Small intestine (tissue), 7 donors: ENCODE measurements at regions not wholly inside any gene's neighbourhood (a gene's known extent, or its start where the extent isn't known, plus 50 kb on each side); places are given as distances from the start of the nearest gene placed in this dataset.
A peak's percentile ranks its signal among the peaks of the same experiment; 100 is the strongest.

Experiments used
- DNase-seq, 2 donors: peaks; one replicate each; pipeline versions ENCODE4 v3.0.0 to v3.0.0-alpha.2; 2013
- FAIRE-seq: peaks from 2 replicates; lab custom pipeline; 2012; peaks lifted over from hg19 to GRCh38; lab: Jason Lieb, UNC
- H3K27ac ChIP-seq, 3 donors: one replicate each; pipeline ENCODE4 v1.5.1; 2013; ENCODE audit warnings: low read length in 2 of 3, mild to moderate bottlenecking in 2 of 3, control low read depth in 1 of 3, inconsistent platforms in 1 of 3, low read depth in 1 of 3, moderate library complexity in 1 of 3
- H3K27me3 ChIP-seq, 3 donors: one replicate each; pipeline ENCODE4 v1.6.1; 2013; ENCODE audit warnings: low read length in 3 of 3, inconsistent platforms in 1 of 3; ENCODE audit not compliant: control insufficient read depth in 3 of 3, insufficient read depth in 3 of 3
- H3K36me3 ChIP-seq, 3 donors: one replicate each; pipeline ENCODE4 v1.6.1; 2013; ENCODE audit warnings: low read length in 3 of 3, inconsistent platforms in 1 of 3, low read depth in 1 of 3, mild to moderate bottlenecking in 1 of 3, moderate library complexity in 1 of 3; ENCODE audit not compliant: control insufficient read depth in 3 of 3, insufficient read depth in 2 of 3
- H3K4me1 ChIP-seq, 3 donors: one replicate each; pipeline ENCODE4 v1.6.1; 2013; ENCODE audit warnings: low read length in 2 of 3, inconsistent platforms in 1 of 3, low read depth in 1 of 3, mild to moderate bottlenecking in 1 of 3, moderate library complexity in 1 of 3; ENCODE audit not compliant: control insufficient read depth in 3 of 3, insufficient read depth in 2 of 3
- H3K4me3 ChIP-seq, 3 donors: one replicate each; pipeline ENCODE4 v1.5.1; 2013; ENCODE audit warnings: low read length in 3 of 3, control low read depth in 1 of 3, inconsistent platforms in 1 of 3, low read depth in 1 of 3, mild to moderate bottlenecking in 1 of 3, moderate library complexity in 1 of 3
- H3K9me3 ChIP-seq, 2 donors: one replicate each; pipeline ENCODE4 v1.6.1; 2013; ENCODE audit warnings: low read depth in 1 of 2, low read length in 1 of 2; ENCODE audit not compliant: control insufficient read depth in 2 of 2, insufficient read depth in 1 of 2
- WGBS, 3 donors: extraction: QIAGEN DNeasy Blood & Tissue Kit; methylation state at CpG; one replicate each; pipeline ENCODE4 v1.1.7; 2013; 5-methylcytosine and 5-hydroxymethylcytosine counted together
- donor health status: healthy with polysubstance abuse.
- donor health status: control.
- donor health status: control.
- donor health status: Bipolar disorder and iron deficiency.
- donor health status: healthy.

- no peak overlapping the region for H3K4me3 ChIP-seq
- H3K27ac ChIP-seq: no peak overlapping the region
- peaks cover 0 to 3% of the 10 kb centered on the region in 2 donors for H3K9me3 ChIP-seq
- no peaks in the 10 kb centered on the region for H3K36me3 ChIP-seq
- no peaks in the 10 kb centered on the region for H3K4me1 ChIP-seq
- H3K27me3 ChIP-seq: peaks cover 0 to 28% (median 2%) of the 10 kb centered on the region in 3 donors
- DNase-seq (no peak), FAIRE-seq (no peak)
- WGBS, 3 donors: 42 to 58% (median 58%) methylated on average over 6 of the region's 6 CpGs
Observed at GRCh38 chr6:134117409-134117808, 65.0 kb upstream of the SLC2A12 start.

DNA sequence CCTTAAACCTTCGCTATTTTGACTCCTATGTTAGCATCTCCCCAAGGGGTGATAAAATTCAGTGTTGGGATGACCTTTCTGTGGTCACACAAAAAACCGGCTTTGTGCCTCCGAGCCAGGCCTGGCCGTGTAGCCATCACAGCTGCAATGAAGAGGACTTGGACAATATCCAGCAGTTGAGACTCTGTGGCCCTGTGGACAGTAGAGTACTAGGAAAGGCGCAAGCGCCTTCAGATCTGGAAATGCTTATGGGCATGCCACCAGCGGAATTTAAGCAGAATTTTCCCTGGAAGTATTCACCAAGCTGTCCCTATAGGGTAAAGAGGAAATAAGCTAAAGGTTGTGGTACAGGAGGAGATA, 63.3 kb upstream of the SLC2A12 start:
- no peaks in the 10 kb centered on the region for H3K4me1 ChIP-seq
- no peak overlapping the region for H3K4me3 ChIP-seq
- H3K27ac ChIP-seq: no peak overlapping the region
- H3K27me3 ChIP-seq: peaks cover 0 to 28% (median 2%) of the 10 kb centered on the region in 3 donors
- FAIRE-seq (no peak), DNase-seq (no peak)
- H3K36me3 ChIP-seq: no peaks in the 10 kb centered on the region
- WGBS, 3 donors: 66 to 76% (median 73%) methylated on average over 7 of the region's 7 CpGs
- peaks cover 0 to 3% of the 10 kb centered on the region in 2 donors for H3K9me3 ChIP-seq

- Histone ChIP-seq H3K4me3 (no peak overlapping the region), H3K27ac (no peak overlapping the region), H3K9me3 (peaks cover 0 to 3% of the 10 kb centered on the region in 2 donors), H3K36me3 (no peaks in the 10 kb centered on the region), H3K4me1 (no peaks in the 10 kb centered on the region), H3K27me3 (peaks cover 0 to 28% (median 2%) of the 10 kb centered on the region in 3 donors)
- 56 to 61% (median 60%) methylated on average over 42 to 47 of the region's 47 CpGs for WGBS, 3 donors
- DNase-seq (no peak), FAIRE-seq (no peak)
Observed at GRCh38 chr6:134114918-134115714, 62.7 kb upstream of the SLC2A12 start.

DNA sequence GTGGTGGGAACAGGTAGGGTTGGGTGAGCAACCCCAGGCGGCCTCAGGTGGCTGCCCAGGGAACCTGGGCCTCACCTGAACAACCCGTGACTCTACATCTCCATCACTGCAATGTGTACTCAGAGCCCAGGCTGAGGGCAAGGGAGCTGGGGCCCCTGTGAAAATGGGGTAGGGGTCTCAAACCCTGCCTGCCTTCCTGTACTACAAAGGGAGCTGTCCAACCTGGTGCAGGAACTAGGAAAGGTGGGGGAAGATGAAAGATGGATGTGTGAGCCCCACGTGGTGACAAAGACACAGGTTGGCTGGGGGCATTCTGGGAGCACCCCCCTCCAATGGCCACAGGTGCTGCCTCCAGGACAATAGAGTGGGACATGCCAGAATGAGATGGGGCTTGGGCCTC, 62.1 kb upstream of the SLC2A12 start:
- Histone ChIP-seq H3K4me1 (no peaks in the 10 kb centered on the region), H3K27me3 (peaks cover 0 to 28% (median 2%) of the 10 kb centered on the region in 3 donors), H3K4me3 (no peak overlapping the region), H3K36me3 (no peaks in the 10 kb centered on the region), H3K27ac (no peak overlapping the region), H3K9me3 (no peaks in the 10 kb centered on the region)
- no peak for FAIRE-seq
- WGBS, 3 donors: 68 to 75% (median 72%) methylated on average over 3 of the region's 3 CpGs
- DNase-seq: no peak

GRCh38 chr6:134111726-134112125, 59.3 kb upstream of the SLC2A12 start:
- Histone ChIP-seq H3K9me3 (no peaks in the 10 kb centered on the region), H3K27me3 (peaks cover 0 to 25% (median 2%) of the 10 kb centered on the region in 3 donors), H3K27ac (no peak overlapping the region), H3K4me1 (no peaks in the 10 kb centered on the region), H3K36me3 (no peaks in the 10 kb centered on the region), H3K4me3 (no peak overlapping the region)
- DNase-seq (no peak), FAIRE-seq (no peak)
- 84 to 92% (median 92%) methylated on average over 5 of the region's 5 CpGs for WGBS, 3 donors

DNA sequence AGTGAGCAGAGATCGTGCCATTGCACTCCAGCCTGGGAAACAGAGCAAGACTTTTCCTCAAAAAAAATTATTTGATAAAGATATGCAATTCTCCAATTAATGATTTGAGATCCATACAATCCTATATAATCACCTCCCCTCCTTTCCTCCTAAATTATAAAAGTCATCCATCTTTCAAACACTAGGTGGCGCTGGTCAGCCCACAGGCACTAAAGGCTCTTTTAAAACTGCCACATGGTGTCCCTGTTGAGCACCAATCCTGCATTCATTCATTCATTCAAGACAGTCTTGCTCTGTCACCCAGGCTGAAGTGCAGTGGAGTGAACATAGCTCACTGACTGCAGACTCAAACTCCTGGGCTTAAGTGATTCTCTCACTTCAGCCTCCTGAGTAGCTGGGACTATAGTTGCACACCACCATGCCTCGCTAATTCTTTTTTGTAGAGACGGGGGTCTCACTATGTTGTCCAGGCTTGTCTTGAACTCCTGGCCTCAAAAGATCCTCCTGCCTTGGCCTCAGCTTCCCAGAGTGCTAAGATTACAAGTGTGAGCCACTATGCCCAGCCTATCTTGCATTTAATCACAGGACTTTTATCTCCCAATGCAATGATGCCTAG, 58.7 kb upstream of the SLC2A12 start:
- no peak for FAIRE-seq
- no peaks in the 10 kb centered on the region for H3K4me1 ChIP-seq
- peak; percentile 63 to 68 for DNase-seq
- H3K27ac ChIP-seq: no peak overlapping the region
- no peak overlapping the region for H3K4me3 ChIP-seq
- H3K36me3 ChIP-seq: no peaks in the 10 kb centered on the region
- H3K27me3 ChIP-seq: peaks cover 0 to 22% (median 2%) of the 10 kb centered on the region in 3 donors
- H3K9me3 ChIP-seq: no peaks in the 10 kb centered on the region
- WGBS, 3 donors: 50 to 68% (median 56%) methylated on average over 4 of the region's 4 CpGs

- no peaks in the 10 kb centered on the region for H3K27me3 ChIP-seq
- FAIRE-seq (no peak), DNase-seq (no peak)
- H3K36me3 ChIP-seq: no peaks in the 10 kb centered on the region
- WGBS, 3 donors: 47 to 58% (median 49%) methylated on average over 2 of the region's 2 CpGs
- H3K9me3 ChIP-seq: no peaks in the 10 kb centered on the region
- no peak overlapping the region for H3K4me3 ChIP-seq
- no peak overlapping the region for H3K27ac ChIP-seq
- H3K4me1 ChIP-seq: no peaks in the 10 kb centered on the region
Observed at GRCh38 chr6:134106702-134107101, 54.3 kb upstream of the SLC2A12 start.

DNA sequence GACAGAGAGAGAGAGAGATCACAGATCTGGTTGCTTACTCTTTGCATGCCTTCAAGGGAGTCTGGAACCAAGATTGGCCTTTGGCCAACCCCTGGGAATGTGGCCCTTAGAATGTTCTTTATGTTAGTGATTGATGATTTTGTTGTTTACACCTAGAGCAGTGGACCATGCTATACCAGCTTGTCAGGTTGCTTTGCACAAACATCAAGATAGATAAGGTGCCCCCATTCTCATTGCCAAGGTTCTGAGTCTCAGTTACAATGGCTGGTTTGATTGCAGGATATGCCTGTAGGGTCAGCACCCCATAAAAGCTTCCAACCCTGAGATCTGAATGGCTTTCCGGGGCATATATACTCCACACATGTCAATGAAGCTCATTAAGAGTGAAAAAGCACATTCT, 53.5 kb upstream of the SLC2A12 start:
- FAIRE-seq (no peak), DNase-seq (no peak)
- 74 to 85% (median 84%) methylated on average over 1 of the region's 1 CpG for WGBS, 3 donors
- Histone ChIP-seq H3K9me3 (no peaks in the 10 kb centered on the region), H3K4me1 (no peaks in the 10 kb centered on the region), H3K36me3 (no peaks in the 10 kb centered on the region), H3K27me3 (no peaks in the 10 kb centered on the region), H3K4me3 (no peak overlapping the region), H3K27ac (no peak overlapping the region)
